Lung (tissue), 11 donors: ENCODE measurements at regions not wholly inside any gene's neighbourhood (a gene's known extent, or its start where the extent isn't known, plus 50 kb on each side); places are given as distances from the start of the nearest gene placed in this dataset.

Experiments
- ATAC-seq: fragments of 200-7000 bp; cut with Tn5 transposase; one replicate; pipeline ENCODE4 v1.9.1; 2020; ENCODE audit warnings: moderate number of reproducible peaks; ENCODE audit not compliant: insufficient read depth, low FRiP score
- DNase-seq, 3 donors: peaks; one replicate each; pipeline ENCODE4 v3.0.0-alpha.2; 2013 to 2017
- H3K27ac ChIP-seq, 2 donors: one replicate each; pipeline ENCODE4 v1.5.1; 2013; ENCODE audit warnings: mild to moderate bottlenecking in 2 of 2, moderate library complexity in 2 of 2, control low read depth in 1 of 2, inconsistent platforms in 1 of 2, low read depth in 1 of 2, low read length in 1 of 2
- H3K27me3 ChIP-seq, 3 donors: one replicate each; pipeline ENCODE4 v1.5.1; 2013; ENCODE audit warnings: low read length in 2 of 3; ENCODE audit not compliant: control insufficient read depth in 3 of 3, insufficient read depth in 3 of 3
- H3K36me3 ChIP-seq, 4 donors: one replicate each; pipeline ENCODE4 v1.5.1; 2013; ENCODE audit warnings: low read length in 4 of 4, mild to moderate bottlenecking in 1 of 4, moderate library complexity in 1 of 4; ENCODE audit not compliant: control insufficient read depth in 4 of 4, insufficient read depth in 4 of 4
- H3K4me1 ChIP-seq, 5 donors: one replicate each; pipeline ENCODE4 v1.5.1; 2013; ENCODE audit warnings: low read length in 5 of 5, mild to moderate bottlenecking in 2 of 5, moderate library complexity in 1 of 5; ENCODE audit not compliant: control insufficient read depth in 5 of 5, insufficient read depth in 5 of 5
- H3K4me3 ChIP-seq: one replicate; pipeline ENCODE4 v1.5.1; 2013; ENCODE audit warnings: mild to moderate bottlenecking, control low read depth, moderate library complexity
- H3K9ac ChIP-seq, 2 donors: one replicate each; pipeline ENCODE4 v1.5.1; 2013; ENCODE audit warnings: low read length in 2 of 2, control low read depth in 1 of 2; ENCODE audit not compliant: insufficient read depth in 1 of 2
- H3K9me3 ChIP-seq, 4 donors: one replicate each; pipeline ENCODE4 v1.5.1; 2013; ENCODE audit warnings: low read length in 3 of 4, mild to moderate bottlenecking in 1 of 4, moderate library complexity in 1 of 4; ENCODE audit not compliant: control insufficient read depth in 4 of 4, insufficient read depth in 3 of 4
- CTCF ChIP-seq: IDR thresholded peaks from 2 replicates; pipeline ENCODE4 v1.5.1; 2012; ENCODE audit warnings: mild to moderate bottlenecking; ENCODE audit errors: control extremely low read depth, extremely low read depth
- WGBS, 2 donors: extraction: QIAGEN DNeasy Blood & Tissue Kit; methylation state at CpG; one replicate each; pipeline ENCODE4 v1.1.7; 2013; 5-methylcytosine and 5-hydroxymethylcytosine counted together
- donor health status: control.
- donor health status: control.
- donor health status: Bipolar disorder and iron deficiency.
- donor health status: healthy.
- donor health status: DM: yes; HTN: yes; CAD: no.

GRCh38 chr2:2762166-2762908, 431.3 kb upstream of the MYT1L start:
- no peak for TF ChIP-seq CTCF

GRCh38 chr2:2758793-2759367, 427.8 kb upstream of the MYT1L start:
- H3K36me3 ChIP-seq, result no peaks in the 10 kb centered on the region
- no peak for DNase-seq

More at GRCh38 chr2:2762166-2762908, 431.3 kb upstream of the MYT1L start:
- no peak overlapping the region for H3K4me3 ChIP-seq
- peaks cover 0 to 3% (median 0%) of the 10 kb centered on the region in 5 donors for H3K4me1 ChIP-seq
- H3K9ac ChIP-seq, result no peak overlapping the region
- 75 to 79% methylated on average over 17 of the region's 17 CpGs for WGBS, 2 donors
- no peak overlapping the region for H3K27ac ChIP-seq
- H3K27me3 ChIP-seq, result no peaks in the 10 kb centered on the region
- H3K9me3 ChIP-seq, result peaks cover 0 to 6% (median 0%) of the 10 kb centered on the region in 4 donors
- no peaks in the 10 kb centered on the region for H3K36me3 ChIP-seq
- DNase-seq (no peak), ATAC-seq (no peak)

GRCh38 chr2:2757764-2758163, 426.7 kb upstream of the MYT1L start:
- TF ChIP-seq CTCF, result no peak
- Histone ChIP-seq H3K4me1 (no peaks in the 10 kb centered on the region), H3K36me3 (no peaks in the 10 kb centered on the region), H3K4me3 (no peak overlapping the region), H3K27me3 (no peaks in the 10 kb centered on the region), H3K9me3 (peaks cover 0 to 24% (median 2%) of the 10 kb centered on the region in 4 donors), H3K9ac (no peak overlapping the region), H3K27ac (no peak overlapping the region)
- DNase-seq, result no peak
- WGBS, 2 donors, result 64 to 73% methylated on average over 3 of the region's 3 CpGs
- ATAC-seq, result no peak

More at GRCh38 chr2:2758793-2759367, 427.8 kb upstream of the MYT1L start:
- peaks cover 0 to 3% (median 0%) of the 10 kb centered on the region in 5 donors for H3K4me1 ChIP-seq
- no peak overlapping the region for H3K4me3 ChIP-seq
- 68 to 72% methylated on average over 10 of the region's 10 CpGs for WGBS, 2 donors
- peaks cover 0 to 20% (median 0%) of the 10 kb centered on the region in 4 donors for H3K9me3 ChIP-seq
- H3K27me3 ChIP-seq, result no peaks in the 10 kb centered on the region
- no peak for ATAC-seq
- no peak overlapping the region for H3K27ac ChIP-seq
- TF ChIP-seq CTCF, result no peak
- no peak overlapping the region for H3K9ac ChIP-seq
